Kidney capillary endothelial cell (primary cell): ENCODE measurements at regions not wholly inside any gene's neighbourhood (a gene's known extent, or its start where the extent isn't known, plus 50 kb on each side); places are given as distances from the start of the nearest gene placed in this dataset.
"Not testable (repeated sequence)": the region's sequence is repeated elsewhere in the genome, so short reads cannot be mapped to it uniquely, and the experiment has no call there.

ENCODE experiments used
- DNase-seq: peaks from one replicate; pipeline ENCODE4 v3.0.0-alpha.2; 2018; ENCODE audit warnings: low spot score

GRCh38 chr6:144395014-144395413 lies 109.9 kb downstream of the UTRN start:
- DNase-seq = peak; percentile 39

- no peak for DNase-seq
Observed at GRCh38 chr6:144395826-144396225, 110.7 kb downstream of the UTRN start.

- no peak for DNase-seq
Observed at GRCh38 chr6:144397141-144397540, 112.0 kb downstream of the UTRN start.

GRCh38 chr6:144400321-144400720 lies 115.2 kb downstream of the UTRN start:
- no peak for DNase-seq

- DNase-seq = no peak
Observed at GRCh38 chr6:144401736-144402733, 116.9 kb downstream of the UTRN start.

DNA sequence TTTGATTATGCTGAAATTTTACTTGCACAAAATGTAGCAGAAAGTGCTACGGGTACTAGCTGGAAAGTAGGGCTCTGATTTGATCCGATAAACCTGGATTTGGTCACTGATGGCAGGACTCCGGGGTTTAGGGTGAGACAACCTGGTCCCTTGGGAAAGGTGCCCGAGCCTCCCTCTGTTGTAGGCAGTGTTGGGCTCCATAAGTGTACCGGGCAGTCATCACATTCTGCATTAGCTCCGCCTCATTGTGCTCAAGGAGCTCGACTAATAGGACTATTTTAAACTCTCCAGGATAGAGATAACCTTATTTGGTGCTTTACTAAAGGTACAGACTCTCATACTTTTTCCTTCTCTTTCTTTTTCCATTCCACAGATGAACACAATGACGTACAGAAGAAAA lies 117.6 kb downstream of the UTRN start:
- no peak for DNase-seq

GRCh38 chr6:144405163-144405562 lies 120.0 kb downstream of the UTRN start:
- no peak for DNase-seq

DNA sequence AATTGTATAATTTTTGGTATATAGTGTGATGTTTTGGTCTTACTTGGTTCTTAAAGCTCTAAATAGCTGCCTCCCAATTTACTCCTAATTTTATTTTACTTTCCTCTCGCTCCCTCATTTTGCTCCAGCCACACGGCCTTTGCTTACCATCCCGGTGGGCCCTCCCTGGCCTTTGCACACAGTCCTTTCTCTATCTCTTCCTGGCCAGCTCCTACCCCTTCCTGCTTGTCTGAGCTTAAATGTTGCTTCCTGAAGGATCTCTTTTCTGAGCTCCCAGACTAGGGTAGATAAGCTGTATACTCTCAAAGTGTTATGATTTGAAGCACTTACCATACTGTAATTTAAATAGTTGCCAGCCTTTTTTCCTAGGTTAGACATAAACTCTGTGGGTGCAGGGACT lies 121.7 kb downstream of the UTRN start:
- no peak for DNase-seq

- DNase-seq = no peak
Observed at GRCh38 chr6:144408161-144408560, 123.0 kb downstream of the UTRN start.

DNA sequence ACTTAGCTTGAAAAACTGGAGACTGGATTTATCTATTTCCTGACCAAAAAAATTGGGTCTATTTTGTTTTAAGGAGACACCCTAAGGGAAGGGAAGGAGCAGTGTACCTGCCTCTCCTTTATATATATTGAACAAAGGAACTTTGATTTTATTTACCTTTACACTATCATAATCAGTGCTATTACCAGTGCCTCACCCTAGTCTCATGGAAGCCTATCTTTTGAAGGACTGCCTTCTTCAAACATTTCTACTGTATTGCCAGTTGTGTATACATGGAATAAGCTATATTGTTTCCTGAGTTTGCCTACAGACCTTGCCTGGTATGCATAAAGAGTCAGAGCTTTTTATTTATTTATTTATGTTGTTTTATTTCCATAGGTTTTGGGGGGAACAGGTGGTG lies 124.9 kb downstream of the UTRN start:
- DNase-seq = no peak

DNA sequence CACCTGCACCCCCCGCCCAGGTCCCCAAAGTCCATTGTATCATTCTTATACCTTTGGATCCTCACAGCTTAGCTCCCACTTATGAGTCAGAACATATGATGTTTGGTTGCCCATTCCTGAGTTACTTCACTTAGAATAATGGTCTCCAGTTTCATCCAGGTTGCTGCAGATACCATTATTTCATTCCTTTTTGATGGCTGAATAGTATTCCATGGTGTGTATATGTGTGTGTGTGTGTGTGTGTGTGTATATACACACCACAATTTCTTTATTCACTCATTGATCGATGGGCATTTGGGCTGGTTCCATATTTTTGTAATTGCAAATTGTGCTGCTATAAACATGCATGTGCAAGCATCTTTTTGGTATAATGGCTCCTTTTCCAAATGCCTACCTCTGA lies 125.4 kb downstream of the UTRN start:
- DNase-seq = not testable (repeated sequence)

GRCh38 chr6:144411531-144412165 lies 126.5 kb downstream of the UTRN start:
- no peak for DNase-seq

DNA sequence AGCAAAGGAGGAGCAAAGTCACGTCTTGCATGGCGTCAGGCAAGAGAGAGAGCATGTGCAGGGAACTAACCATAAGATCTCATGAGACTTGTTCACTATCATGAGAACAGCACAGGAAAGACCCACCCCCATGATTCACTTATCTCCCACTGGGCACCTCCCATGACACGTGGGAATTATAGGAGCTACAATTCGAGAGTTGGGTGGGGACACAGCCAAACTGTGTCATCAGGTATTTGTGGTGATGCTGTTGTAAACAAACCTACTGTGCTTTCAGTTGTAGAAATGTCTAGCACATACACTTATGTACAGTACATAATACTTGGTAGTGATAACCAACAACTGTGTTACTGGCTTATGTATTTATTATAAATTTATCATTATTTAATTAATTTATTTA lies 128.3 kb downstream of the UTRN start:
- DNase-seq = no peak

- peak; percentile 27 for DNase-seq
Observed at GRCh38 chr6:144415014-144415413, 129.9 kb downstream of the UTRN start.

- peak; percentile 82 for DNase-seq
Observed at GRCh38 chr6:144415835-144416237, 130.7 kb downstream of the UTRN start.

GRCh38 chr6:144416244-144416643 lies 131.1 kb downstream of the UTRN start:
- no peak for DNase-seq

DNA sequence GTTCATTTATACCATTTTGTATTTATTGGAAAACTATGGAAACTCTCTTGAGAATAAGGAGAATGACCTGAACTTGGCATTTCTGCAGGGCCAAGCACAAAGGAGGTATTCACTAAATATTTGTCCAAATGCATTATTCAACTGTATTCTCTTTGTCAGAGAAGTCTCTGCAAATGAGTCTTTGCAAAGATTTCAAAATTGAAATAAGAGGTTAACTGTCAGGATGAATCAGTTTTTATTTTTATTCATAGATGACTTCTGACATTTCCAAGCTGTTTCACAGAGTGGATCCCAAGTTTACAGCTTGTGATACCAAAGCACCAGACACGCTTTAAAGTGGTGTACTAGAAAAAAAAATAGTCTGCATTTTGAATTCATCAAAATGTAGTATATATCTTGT lies 131.6 kb downstream of the UTRN start:
- DNase-seq = no peak

- DNase-seq = no peak
Observed at GRCh38 chr6:144417681-144418080, 132.5 kb downstream of the UTRN start.

DNA sequence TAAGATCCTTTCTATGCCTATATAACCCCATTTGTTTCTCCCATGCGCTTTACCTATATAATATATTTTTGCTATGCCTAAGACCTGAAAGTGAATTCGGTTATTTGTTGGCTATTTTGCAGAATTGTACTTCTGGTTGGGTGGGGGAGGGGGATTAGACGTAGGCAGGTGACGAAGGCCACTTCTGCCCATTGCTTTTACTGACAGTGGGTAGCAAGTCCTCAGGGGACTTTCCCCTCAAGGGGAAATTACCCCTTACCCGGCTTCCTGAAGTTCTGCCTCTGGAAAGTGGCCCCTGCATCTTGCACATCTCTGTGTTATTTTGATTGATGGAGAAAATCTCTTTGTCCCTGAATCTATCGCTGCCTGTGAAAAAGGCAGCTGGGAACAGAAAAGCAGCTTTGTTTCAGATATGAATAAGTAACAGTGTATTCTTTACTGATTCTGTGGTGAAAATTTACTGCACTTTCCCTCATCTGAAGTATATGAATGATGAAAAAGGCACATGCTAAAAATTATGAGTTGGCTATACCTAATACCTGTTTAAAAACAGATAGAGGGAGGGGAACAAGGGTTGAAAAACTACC lies 133.9 kb downstream of the UTRN start:
- no peak for DNase-seq

DNA sequence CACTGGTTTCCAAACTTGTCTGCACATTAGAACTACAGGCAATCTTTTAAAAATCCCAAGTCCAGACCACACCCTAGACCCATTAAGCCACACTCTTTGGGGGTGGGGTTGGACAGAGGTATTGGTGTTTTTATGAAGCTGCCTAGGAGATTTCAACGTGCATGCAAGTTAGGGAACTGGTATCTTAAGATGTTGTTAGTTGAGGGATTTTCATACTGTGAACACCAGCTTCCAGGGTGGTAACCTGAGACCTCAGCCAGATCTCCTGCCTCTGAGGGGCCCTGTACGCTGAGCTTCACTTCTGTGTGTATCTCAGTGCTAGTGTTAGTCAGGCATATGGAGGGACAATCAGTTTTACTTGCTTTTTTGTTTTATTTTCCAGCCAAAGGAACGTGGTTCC lies 138.0 kb downstream of the UTRN start:
- DNase-seq = no peak

DNA sequence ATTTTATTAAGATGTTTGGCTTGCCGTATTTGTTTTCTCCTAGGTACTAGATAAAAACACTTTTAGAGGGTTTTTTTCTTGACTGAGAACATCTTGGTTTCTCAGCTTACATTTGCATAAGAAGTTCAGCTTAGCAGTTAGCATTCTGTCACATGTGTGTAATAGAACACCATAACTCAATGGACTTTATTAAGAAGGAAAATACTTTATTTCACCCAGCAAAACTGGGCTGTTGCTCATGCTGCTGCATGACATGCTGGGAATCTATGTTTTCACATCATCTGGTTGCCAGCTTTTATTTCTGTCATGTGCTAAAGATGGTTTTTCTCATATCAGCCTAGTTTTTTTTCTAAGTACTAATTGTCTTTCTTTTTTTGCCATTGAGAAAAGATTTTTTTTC lies 144.6 kb downstream of the UTRN start:
- DNase-seq = no peak

- DNase-seq = not testable (repeated sequence)
Observed at GRCh38 chr6:144433446-144433845, 148.3 kb downstream of the UTRN start.
